Body of pancreas (tissue), 4 donors: ENCODE measurements at regions not wholly inside any gene's neighbourhood (a gene's known extent, or its start where the extent isn't known, plus 50 kb on each side); places are given as distances from the start of the nearest gene placed in this dataset.
A peak's percentile ranks its signal among the peaks of the same experiment; 100 is the strongest.

Source experiments
- ATAC-seq: fragments of 150-250 bp; one replicate; pipeline ENCODE4 v1.9.1; 2016
- DNase-seq, 4 donors: peaks; one replicate each; pipeline ENCODE4 v3.0.0-alpha.2; 2019
- H3K27ac ChIP-seq, 4 donors: fragments of 200-600 bp; sonication (generic); 1 replicate in 3 of 4; 2 replicates in 1 of 4; pipeline versions ENCODE4 v1.5.1 to v1.6.1; 2016 to 2019; ENCODE audit warnings: mild to moderate bottlenecking in 1 of 4, mixed read lengths in 1 of 4, moderate library complexity in 1 of 4
- H3K27me3 ChIP-seq, 2 donors: fragments of 200-600 bp; sonication (generic); one replicate each; pipeline ENCODE4 v1.6.0; 2016; ENCODE audit warnings: mild to moderate bottlenecking in 1 of 2
- H3K36me3 ChIP-seq, 2 donors: fragments of 200-600 bp; sonication (generic); replicated peaks in 1 of 2; 2 replicates each; pipeline ENCODE4 v1.5.1; 2016; ENCODE audit warnings: low read depth in 2 of 2; ENCODE audit not compliant: insufficient read depth in 1 of 2
- H3K4me1 ChIP-seq: fragments of 200-600 bp; sonication (generic); one replicate; pipeline ENCODE4 v1.6.0; 2016
- H3K4me3 ChIP-seq, 2 donors: fragments of 200-600 bp; sonication (generic); 1 replicate in 1 of 2; 2 replicates in 1 of 2; pipeline ENCODE4 v1.5.1; 2016 to 2019
- H3K9me3 ChIP-seq, 3 donors: fragments of 200-600 bp; sonication (generic); 1 replicate in 2 of 3; 2 replicates in 1 of 3; pipeline ENCODE4 v1.5.1; 2016
- POLR2A ChIP-seq, 3 donors: fragments of 450-650 bp; IDR thresholded peaks; one replicate each; pipeline ENCODE4 v1.6.1; 2016; ENCODE audit warnings: antibody characterized with exemption in 3 of 3, mild to moderate bottlenecking in 2 of 3
- WGBS, 2 donors: methylation state at CpG; one replicate each; pipeline ENCODE4 v1.1.5; 2017; 5-methylcytosine and 5-hydroxymethylcytosine counted together
- intact Hi-C: fragments of 100-400 bp; cut with DNase I; formaldehyde crosslinking; loops from one replicate; pipeline ENCODE4 v1.15.1; 2023
- TF ChIP-seq, protein P1 (sequence below), 7 experiments: fragments of 450-650 bp in 4 of 7; fragments of 200-600 bp in 3 of 7; sonication (generic) in 3 of 7; IDR thresholded peaks; one replicate each; pipeline ENCODE4 v1.5.1; 2016 to 2019; ENCODE audit warnings: antibody characterized with exemption in 7 of 7

DNA sequence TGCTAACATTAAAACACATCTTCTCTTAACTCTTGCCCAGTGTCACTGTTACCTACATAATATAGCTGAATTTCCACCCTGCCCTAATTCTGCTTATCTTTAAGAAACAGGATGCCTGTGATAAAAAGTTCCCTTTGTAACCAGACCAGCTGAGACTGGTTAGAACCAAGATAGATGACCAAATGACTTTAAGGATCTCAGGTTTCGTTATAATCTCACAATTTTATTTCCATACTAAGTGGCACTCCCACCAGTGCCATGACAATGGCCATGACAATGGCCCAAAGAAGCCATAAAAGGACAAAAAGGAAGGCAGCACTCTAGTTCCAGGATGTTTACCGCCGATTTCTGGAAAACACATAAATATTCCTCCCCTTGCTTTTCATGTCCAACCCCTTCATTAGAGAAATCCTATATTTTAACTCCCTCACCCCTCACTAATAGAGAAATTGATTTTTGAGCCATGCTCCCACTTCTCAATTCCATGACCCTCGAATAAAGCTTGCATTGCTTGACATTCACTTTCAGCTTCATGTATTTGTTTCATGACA lies 126.1 kb downstream of the ELAPOR2 start:
- TF ChIP-seq POLR2A (IDR thresholded peaks at IDR 0.05): no peak
- TF ChIP-seq, protein P1, sequence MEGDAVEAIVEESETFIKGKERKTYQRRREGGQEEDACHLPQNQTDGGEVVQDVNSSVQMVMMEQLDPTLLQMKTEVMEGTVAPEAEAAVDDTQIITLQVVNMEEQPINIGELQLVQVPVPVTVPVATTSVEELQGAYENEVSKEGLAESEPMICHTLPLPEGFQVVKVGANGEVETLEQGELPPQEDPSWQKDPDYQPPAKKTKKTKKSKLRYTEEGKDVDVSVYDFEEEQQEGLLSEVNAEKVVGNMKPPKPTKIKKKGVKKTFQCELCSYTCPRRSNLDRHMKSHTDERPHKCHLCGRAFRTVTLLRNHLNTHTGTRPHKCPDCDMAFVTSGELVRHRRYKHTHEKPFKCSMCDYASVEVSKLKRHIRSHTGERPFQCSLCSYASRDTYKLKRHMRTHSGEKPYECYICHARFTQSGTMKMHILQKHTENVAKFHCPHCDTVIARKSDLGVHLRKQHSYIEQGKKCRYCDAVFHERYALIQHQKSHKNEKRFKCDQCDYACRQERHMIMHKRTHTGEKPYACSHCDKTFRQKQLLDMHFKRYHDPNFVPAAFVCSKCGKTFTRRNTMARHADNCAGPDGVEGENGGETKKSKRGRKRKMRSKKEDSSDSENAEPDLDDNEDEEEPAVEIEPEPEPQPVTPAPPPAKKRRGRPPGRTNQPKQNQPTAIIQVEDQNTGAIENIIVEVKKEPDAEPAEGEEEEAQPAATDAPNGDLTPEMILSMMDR (IDR thresholded peaks at IDR 0.05): no peak
- H3K27me3 ChIP-seq: no peaks in the 10 kb centered on the region
- no peaks in the 10 kb centered on the region for H3K4me1 ChIP-seq
- DNase-seq (no peak), ATAC-seq (no peak)
- WGBS, 2 donors: 62 to 65% methylated on average over 4 of the region's 4 CpGs
- H3K4me3 ChIP-seq: no peak overlapping the region
- H3K36me3 ChIP-seq: no peaks in the 10 kb centered on the region
- no peaks in the 10 kb centered on the region for H3K9me3 ChIP-seq
- intact Hi-C loops: loop anchor here (5.0 kb wide), 1 partner anchor 209 kb away; no protein-coding TSS in a partner anchor
- H3K27ac ChIP-seq: no peak overlapping the region

DNA sequence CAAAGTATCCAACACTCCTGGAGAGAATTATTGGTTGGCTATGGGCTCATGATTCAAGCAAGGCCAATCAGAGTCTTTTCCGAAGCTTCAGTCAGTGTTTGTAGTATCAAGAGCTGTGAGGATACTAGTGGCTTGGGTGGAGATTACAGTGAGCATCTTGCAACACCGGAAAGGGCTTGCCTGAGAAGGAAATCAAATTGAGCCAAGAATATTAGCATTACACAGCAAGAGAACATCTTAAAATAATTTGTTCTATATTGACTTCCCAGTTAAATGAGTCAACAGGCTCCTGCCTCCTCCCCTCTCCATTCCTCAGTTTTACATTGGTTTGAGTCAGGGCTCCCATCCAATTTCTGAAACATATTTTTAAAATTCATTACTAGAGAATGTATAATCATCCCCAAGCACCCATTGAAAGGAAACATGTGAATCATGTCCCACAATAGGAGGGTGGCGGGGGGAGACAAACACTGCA lies 127.4 kb downstream of the ELAPOR2 start:
- ATAC-seq: peak; percentile 53
- 70 to 77% methylated on average over 3 of the region's 3 CpGs for WGBS, 2 donors
- TF ChIP-seq POLR2A (IDR thresholded peaks at IDR 0.05): no peak
- TF ChIP-seq, protein P1 (IDR thresholded peaks at IDR 0.05): no peak

DNA sequence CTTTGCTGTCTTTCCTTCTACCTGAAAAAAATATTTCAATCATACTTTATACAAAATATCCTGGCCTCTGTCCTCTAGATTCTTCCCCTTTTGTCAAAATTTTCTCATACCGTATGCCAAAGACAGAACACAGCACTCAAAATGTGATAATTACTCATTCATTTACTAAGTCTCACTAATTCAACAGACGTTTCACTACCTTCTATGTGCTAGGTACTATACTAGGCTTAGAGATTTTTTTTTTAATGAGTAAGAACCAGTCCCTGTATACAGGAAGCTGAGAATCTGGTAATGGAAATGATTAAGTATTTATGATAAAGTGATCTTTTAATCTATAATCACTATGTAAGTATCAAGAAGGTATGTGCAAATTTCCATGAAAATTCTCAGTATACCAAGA lies 128.0 kb downstream of the ELAPOR2 start:
- no peaks in the 10 kb centered on the region for H3K9me3 ChIP-seq
- no peaks in the 10 kb centered on the region for H3K36me3 ChIP-seq
- no peaks in the 10 kb centered on the region for H3K27me3 ChIP-seq
- TF ChIP-seq, protein P1 (IDR thresholded peaks at IDR 0.05): no peak
- TF ChIP-seq POLR2A (IDR thresholded peaks at IDR 0.05): no peak
- H3K4me1 ChIP-seq: no peaks in the 10 kb centered on the region
- WGBS, 2 donors: 71 to 73% methylated on average over 2 of the region's 2 CpGs
- intact Hi-C loops: loop anchor here (5.0 kb wide), 1 partner anchor 211 kb away; no protein-coding TSS in a partner anchor
- no peak overlapping the region for H3K4me3 ChIP-seq
- no peak for DNase-seq
- no peak for ATAC-seq
- no peak overlapping the region for H3K27ac ChIP-seq

More for the DNA sequence above, 127.4 kb downstream of the ELAPOR2 start:
- H3K4me3 ChIP-seq: no peak overlapping the region
- peak in 1 of 4 donors; percentile 16 for DNase-seq
- H3K4me1 ChIP-seq: no peaks in the 10 kb centered on the region
- H3K27ac ChIP-seq: peak overlapping the region in 1 of 4 donors; percentile 41
- no peaks in the 10 kb centered on the region for H3K27me3 ChIP-seq
- intact Hi-C loops: loop anchor here (5.0 kb wide), 1 partner anchor 210 kb away; no protein-coding TSS in a partner anchor
- no peaks in the 10 kb centered on the region for H3K36me3 ChIP-seq
- H3K9me3 ChIP-seq: no peaks in the 10 kb centered on the region

DNA sequence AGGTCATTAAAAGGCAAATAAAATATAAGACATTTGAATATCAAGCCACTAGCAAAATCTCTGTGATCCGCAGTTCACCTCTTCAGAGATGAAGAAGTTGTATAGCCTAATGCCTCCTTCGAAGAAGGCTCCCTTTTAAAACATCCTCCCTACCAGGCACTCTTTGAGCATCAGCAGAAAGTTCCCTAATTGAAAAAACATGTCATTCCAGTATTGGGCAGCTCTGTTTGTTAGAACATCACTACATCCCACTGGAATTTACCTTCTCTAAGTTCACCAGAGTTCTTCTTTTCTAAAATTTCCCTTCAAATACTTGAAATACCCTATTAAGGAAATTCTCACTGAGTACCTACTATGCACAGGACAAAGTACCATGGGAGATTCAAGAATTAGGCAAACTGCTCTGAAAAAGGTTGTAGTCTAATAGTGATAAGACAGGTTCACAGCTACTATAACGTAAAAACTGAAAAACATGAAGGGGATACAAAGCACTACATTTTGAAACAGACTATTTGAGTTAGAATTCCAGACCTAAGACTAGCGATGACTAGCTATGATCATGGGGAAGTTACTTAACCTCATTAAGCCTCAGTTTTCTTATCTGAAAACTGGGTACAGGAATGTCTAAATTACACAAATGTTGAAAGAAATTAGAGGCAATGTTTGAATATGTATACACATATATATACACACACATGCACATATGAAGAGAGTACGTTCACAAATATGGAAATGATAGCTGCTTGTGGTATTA lies 128.7 kb downstream of the ELAPOR2 start:
- no peak for TF ChIP-seq POLR2A (IDR thresholded peaks at IDR 0.05)
- TF ChIP-seq, protein P1 (IDR thresholded peaks at IDR 0.05): no peak
- 80% methylated on average over 5 of the region's 5 CpGs for WGBS, 2 donors
- Histone ChIP-seq H3K4me3 (no peak overlapping the region), H3K36me3 (no peaks in the 10 kb centered on the region), H3K9me3 (no peaks in the 10 kb centered on the region), H3K27me3 (no peaks in the 10 kb centered on the region), H3K4me1 (no peaks in the 10 kb centered on the region), H3K27ac (no peak overlapping the region)
- ATAC-seq (no peak), DNase-seq (no peak)
- intact Hi-C loops: loop anchor here (5.0 kb wide), 1 partner anchor 212 kb away; no protein-coding TSS in a partner anchor
